ENCODE measurements at regions not wholly inside any gene's neighbourhood (a gene's known extent, or its start where the extent isn't known, plus 50 kb on each side); places are given as distances from the start of the nearest gene placed in this dataset.
"Not testable (repeated sequence)": the region's sequence is repeated elsewhere in the genome, so short reads cannot be mapped to it uniquely, and the experiment has no call there.

DNA sequence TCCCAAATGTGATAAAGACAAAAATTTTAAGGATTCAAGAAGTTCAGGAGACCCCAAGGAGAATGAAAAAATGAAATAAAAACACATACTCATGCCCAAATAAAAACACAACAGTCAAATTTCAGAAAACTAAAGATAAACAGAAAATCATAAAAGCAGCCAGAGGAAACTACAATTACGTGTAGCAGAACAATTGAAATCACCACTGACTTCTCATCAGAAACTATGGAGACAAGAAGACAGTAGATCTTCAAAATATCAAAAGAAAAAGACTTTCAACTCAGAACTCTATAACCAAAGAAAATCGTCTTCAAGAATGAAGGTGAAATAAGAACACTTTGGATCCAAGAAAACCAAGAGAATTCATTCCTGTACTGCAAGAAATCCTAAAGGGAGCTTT, 54.9 kb downstream of the DIO3 start:
- no peak for DNase-seq

DNA sequence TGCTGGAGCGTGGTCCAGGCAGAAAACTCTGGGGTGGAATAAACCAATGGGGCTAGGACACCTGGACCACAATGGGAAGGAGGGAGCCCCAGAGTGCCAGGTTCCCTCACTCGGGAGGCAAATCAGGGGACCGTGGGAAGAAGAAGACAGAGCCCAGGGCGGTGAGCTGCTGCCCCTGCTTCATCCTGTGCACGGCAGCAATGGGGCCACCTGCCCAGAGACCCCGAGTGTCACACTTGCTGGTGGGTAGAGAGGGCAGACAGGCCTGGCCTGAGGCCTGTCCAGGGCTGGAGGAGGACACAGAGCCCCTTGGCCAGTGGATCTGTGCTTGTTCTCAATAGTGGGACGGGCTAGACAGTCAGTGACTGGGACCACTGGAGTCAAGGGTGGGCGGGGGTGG, 58.2 kb downstream of the DIO3 start:
- DNase-seq = no peak

DNA sequence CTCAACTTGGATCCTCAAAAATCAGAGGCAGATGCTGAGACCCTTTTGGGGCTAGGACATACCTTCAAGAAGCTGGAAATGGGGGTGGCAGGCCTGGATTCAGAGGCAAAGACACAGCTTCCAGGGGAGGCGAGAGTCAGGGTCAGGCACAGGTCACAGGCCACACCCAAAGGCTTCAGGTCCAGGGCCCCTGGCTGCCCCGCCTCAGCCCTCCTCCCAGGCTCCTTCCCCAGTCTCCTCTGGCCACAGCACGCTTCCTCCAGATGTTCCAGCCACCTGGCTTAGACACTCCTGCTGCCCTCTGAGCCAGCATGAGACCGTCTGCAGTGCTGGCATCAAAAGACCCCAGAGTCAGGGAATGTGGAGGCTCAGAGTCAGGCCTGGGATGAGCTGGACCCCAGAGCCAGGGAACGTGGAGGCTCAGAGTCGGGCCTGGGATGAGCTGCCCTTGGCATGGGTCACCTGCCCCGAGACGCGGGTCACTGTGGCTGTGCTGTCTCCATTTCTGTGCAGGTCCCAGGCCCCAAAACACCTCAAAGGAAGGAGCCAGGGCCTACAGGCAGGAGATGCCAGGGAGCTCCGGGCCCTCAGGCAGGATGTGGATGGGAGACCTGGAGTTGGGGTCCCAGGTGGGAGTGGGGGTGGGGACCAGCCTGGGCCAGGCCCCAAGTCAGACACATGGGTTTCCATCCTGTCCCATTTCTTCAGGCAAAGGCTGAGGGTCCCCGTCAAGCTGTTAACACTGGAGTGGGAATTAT, 58.9 kb downstream of the DIO3 start:
- no peak for DNase-seq

- DNase-seq = no peak
Observed at GRCh38 chr14:101620821-101621785, 59.8 kb downstream of the DIO3 start.

DNA sequence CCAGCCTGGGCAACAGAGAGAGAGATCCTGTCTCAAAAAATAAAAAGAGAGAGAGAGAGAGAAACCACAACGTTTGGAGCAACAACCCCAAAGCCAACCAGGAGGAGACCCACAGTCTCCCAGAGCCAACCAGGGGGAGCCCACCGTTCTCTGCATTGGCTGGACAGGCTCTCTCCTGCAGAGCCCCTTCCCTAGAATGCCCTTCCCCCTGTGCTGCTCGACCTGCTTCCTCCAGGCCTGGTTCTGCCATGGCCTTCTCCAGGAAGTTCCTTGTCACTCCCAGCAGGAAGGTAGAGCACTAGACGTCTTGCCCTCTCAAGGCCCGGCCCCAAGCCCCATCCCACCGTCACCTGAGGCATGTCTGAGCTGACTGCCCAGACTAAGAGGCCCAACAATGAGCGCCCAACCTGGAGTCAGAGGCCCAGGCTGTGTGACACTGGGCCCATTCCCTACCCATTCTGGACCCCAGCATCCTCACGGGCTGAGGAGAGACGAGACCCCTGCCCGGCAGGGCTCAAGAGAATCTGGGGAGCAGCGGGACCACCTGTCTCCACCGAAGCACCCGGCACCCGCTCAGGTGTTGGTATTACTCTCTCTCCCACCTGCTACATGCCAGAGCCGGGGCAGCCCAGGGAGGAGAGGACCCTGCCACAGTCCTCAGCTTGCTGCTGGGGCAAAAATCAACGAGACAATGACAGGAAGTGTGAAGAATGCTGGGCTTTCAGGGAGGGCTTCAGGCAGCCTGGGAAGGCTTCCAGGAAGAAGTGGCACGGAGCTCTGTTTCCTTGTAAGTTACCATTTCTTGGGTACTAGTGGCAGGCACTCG, 61.2 kb downstream of the DIO3 start:
- DNase-seq = no peak

DNA sequence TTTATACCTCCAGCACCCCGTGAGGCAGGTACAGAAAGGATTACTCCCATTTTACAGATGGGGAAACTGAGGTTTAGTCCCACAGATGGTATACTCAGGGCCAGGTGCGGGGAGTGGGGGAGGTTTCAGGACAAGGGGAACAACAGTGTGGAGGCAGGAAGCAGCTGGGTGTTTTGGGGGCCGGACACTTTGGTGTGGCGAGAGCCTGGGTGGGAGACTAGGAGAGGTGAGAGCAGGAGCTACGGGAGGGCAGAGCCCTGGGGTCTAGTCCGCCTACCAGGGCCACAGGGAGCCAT, 61.7 kb downstream of the DIO3 start:
- no peak for DNase-seq

- no peak for DNase-seq
Observed at GRCh38 chr14:101623685-101624444, 62.6 kb downstream of the DIO3 start.

- DNase-seq = no peak
Observed at GRCh38 chr14:101624536-101624935, 63.2 kb downstream of the DIO3 start.

GRCh38 chr14:101625336-101626097, 64.2 kb downstream of the DIO3 start:
- DNase-seq = no peak

DNA sequence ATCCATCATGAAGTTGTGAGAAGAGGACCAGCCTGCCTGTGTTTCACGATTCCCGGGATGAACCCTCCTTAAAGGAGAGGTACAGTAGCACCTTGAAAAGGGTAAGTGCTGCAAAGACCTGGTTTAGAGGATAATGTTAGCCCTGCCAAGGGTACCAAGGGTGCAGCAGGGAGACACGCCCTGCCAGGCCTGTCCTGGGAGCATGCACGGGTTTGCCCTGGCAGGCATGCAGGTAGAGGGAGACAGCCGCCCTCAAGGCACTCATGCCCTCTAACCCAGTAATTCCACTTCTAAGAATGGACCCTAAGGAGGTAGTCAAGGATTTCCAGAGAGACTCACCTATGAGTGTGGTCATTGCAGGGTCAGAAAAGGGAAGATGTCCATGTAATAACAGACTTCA, 65.0 kb downstream of the DIO3 start:
- DNase-seq = no peak

GRCh38 chr14:101627915-101628262, 66.6 kb downstream of the DIO3 start:
- DNase-seq = no peak

- peak; percentile 25 for DNase-seq
Observed at GRCh38 chr14:101628471-101628966, 67.2 kb downstream of the DIO3 start.

- DNase-seq = no peak
Observed at GRCh38 chr14:101628975-101629374, 67.7 kb downstream of the DIO3 start.

- DNase-seq = no peak
Observed at GRCh38 chr14:101630056-101630965, 69.0 kb downstream of the DIO3 start.

- no peak for DNase-seq
Observed at GRCh38 chr14:101631199-101631598, 69.9 kb downstream of the DIO3 start.

- not testable (repeated sequence) for DNase-seq
Observed at GRCh38 chr14:101631970-101632369, 70.7 kb downstream of the DIO3 start.

GRCh38 chr14:101632520-101632919, 71.2 kb downstream of the DIO3 start:
- DNase-seq = no peak

- no peak for DNase-seq
Observed at GRCh38 chr14:101633276-101633675, 72.0 kb downstream of the DIO3 start.

DNA sequence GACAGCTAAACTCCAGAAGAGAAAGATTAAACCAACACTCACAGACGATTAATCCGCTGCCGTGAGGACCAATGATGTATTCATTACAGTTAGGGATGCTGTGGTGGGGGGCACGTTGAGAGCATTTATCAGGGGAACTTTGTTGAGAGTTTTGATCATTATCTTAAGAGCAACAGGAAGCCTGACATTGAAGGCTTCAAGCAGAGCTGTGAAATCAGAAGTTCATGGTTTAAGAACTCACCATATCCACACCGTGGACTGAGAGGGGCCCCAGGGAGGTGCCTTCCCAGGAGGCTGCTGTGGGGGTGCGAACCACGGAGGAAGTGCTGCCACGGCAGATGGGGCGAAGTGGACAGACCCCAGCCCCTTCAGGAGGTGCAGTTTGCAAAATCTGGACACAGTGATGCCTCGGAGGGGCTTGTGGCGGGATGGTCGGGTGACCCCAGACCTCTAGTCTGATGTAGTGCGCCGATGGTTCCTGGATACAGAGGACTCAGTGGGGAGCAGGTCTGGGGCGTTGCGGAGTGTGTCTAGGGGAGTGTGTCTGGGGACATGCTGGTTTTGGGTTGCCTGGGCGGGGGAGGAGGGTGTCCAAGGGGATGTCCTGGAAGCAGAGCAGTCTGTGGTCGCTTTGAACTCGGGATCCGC, 73.0 kb downstream of the DIO3 start:
- DNase-seq = no peak
